Activated CD4-positive, alpha-beta T cell treated with anti-CD3 and anti-CD28 coated beads for 36 hours (primary cell): ENCODE measurements at regions not wholly inside any gene's neighbourhood (a gene's known extent, or its start where the extent isn't known, plus 50 kb on each side); places are given as distances from the start of the nearest gene placed in this dataset.

ENCODE experiments used
- ATAC-seq: fragments of 200-7000 bp; cut with Tn5 transposase; one replicate; pipeline ENCODE4 v1.10.0; 2021; ENCODE audit warnings: mild to moderate bottlenecking, moderate library complexity
- CTCF ChIA-PET: fragments of 350-600 bp; sonication (Branson Sonifier 250); formaldehyde crosslinking; loops from one replicate; lab custom pipeline; 2021; ENCODE audit warnings: antibody characterized with exemption; lab: Charles Lee
- POLR2A ChIA-PET: fragments of 350-600 bp; sonication (Branson Sonifier 250); formaldehyde crosslinking; loops from one replicate; lab custom pipeline; 2021; ENCODE audit warnings: antibody characterized with exemption, inconsistent platforms; lab: Charles Lee
- DNase-seq: peaks from one replicate; pipeline ENCODE4 v3.0.0-alpha.2; 2020
- H3K27ac Mint-ChIP-seq: one replicate; pipeline ENCODE4 v1.8.0; 2021; ENCODE audit warnings: mixed read lengths
- H3K27me3 Mint-ChIP-seq: one replicate; pipeline ENCODE4 v1.8.0; 2021; ENCODE audit warnings: mixed read lengths
- H3K36me3 Mint-ChIP-seq: one replicate; pipeline ENCODE4 v1.8.0; 2021; ENCODE audit warnings: low read depth, mixed read lengths
- H3K4me1 Mint-ChIP-seq: one replicate; pipeline ENCODE4 v1.8.0; 2021; ENCODE audit warnings: mixed read lengths
- H3K4me3 Mint-ChIP-seq: one replicate; pipeline ENCODE4 v1.8.0; 2021; ENCODE audit warnings: mild to moderate bottlenecking, moderate library complexity, mixed read lengths
- H3K9me3 Mint-ChIP-seq: one replicate; pipeline ENCODE4 v1.8.0; 2021; ENCODE audit warnings: low read depth, mixed read lengths
- intact Hi-C, 2 experiments: fragments of 100-400 bp; cut with DNase I in 1 of 2; cut with micrococcal nuclease in 1 of 2; formaldehyde crosslinking; loops; one replicate each; pipeline versions ENCODE4 v1.14.2 to v1.15.1; 2022 to 2024; cut with DNase I, micrococcal nuclease

DNA sequence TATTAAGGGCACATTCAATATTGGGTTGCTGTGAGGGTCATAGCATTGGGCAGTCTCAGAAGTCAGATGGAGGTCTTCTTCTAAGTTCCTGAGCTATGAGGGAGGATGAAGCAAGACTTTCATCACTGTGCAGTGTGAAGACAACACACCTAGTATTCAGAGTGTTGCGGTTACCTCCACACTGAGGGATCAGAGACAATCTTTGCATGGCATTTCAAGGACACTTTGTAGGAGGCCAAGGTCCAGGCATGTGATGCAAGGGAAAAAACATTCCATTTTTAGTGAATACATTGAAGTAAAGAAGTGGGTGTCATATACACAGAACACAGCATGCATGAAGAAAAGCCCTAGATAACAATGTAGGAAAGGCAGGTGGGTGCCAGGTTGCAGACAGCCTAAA lies 481.2 kb upstream of the DIPK2B start:
- no peak overlapping the region for H3K4me3 Mint-ChIP-seq
- no peaks in the 10 kb centered on the region for H3K4me1 Mint-ChIP-seq
- intact Hi-C loops, result no loop called here
- no peak for DNase-seq
- H3K9me3 Mint-ChIP-seq, result no peaks in the 10 kb centered on the region
- H3K27me3 Mint-ChIP-seq, result peaks cover 2% of the 10 kb centered on the region
- H3K27ac Mint-ChIP-seq, result no peak overlapping the region
- ChIA-PET POLR2A (no interaction called here), CTCF (no interaction called here)
- H3K36me3 Mint-ChIP-seq, result no peaks in the 10 kb centered on the region
- ATAC-seq, result no peak

DNA sequence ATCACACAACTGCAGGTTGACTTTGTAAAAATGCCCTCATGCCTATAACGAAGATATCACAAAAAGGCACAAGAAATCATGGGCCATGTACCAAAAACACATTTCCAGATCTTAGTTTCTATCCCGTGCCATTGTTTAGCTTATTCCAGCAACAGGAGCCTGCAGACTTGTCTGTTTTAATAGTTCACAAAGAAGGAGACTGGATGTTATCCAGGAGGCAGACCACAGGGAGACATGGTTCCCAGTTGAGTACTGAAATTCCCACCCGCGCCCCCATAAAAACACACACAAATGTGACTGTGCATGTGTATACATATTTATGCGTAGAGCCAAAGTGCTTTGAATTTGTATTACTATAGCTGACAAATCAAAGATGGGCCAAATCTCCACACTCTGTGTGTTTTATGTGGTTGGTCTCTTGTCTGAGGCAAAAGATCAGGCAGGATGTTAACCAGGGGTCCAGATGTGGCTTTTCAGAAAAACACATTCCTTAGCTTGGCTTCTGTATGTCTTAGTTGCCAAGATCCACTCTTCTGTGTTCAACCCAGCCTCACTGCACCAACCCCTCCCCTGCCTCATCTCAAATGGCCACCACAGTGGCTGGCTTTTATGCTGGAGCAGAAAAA lies 469.2 kb upstream of the DIPK2B start:
- Mint-ChIP-seq H3K27me3 (no peaks in the 10 kb centered on the region), H3K27ac (no peak overlapping the region), H3K4me3 (no peak overlapping the region), H3K4me1 (no peaks in the 10 kb centered on the region), H3K9me3 (peaks cover under 1% of the 10 kb centered on the region), H3K36me3 (no peaks in the 10 kb centered on the region)
- no peak for ATAC-seq
- DNase-seq, result no peak
- intact Hi-C loops, result no loop called here
- CTCF ChIA-PET, result no interaction called here
- POLR2A ChIA-PET, result no interaction called here

GRCh38 chrX:45668686-45669443 lies 468.2 kb upstream of the DIPK2B start:
- ChIA-PET POLR2A (no interaction called here), CTCF (no interaction called here)
- no peak overlapping the region for H3K27ac Mint-ChIP-seq
- H3K4me3 Mint-ChIP-seq, result no peak overlapping the region
- no peak for ATAC-seq
- no peak for DNase-seq
- intact Hi-C loops, result no loop called here
- H3K4me1 Mint-ChIP-seq, result no peaks in the 10 kb centered on the region
- no peaks in the 10 kb centered on the region for H3K9me3 Mint-ChIP-seq
- H3K27me3 Mint-ChIP-seq, result no peaks in the 10 kb centered on the region
- H3K36me3 Mint-ChIP-seq, result no peaks in the 10 kb centered on the region

- no peaks in the 10 kb centered on the region for H3K4me1 Mint-ChIP-seq
- no peaks in the 10 kb centered on the region for H3K36me3 Mint-ChIP-seq
- H3K27me3 Mint-ChIP-seq, result no peaks in the 10 kb centered on the region
- ChIA-PET POLR2A (no interaction called here), CTCF (interaction anchor here (0.7 kb wide), 1 partner anchor 15 kb away, joined by 4 read pairs; no protein-coding TSS in a partner anchor)
- DNase-seq (no peak), ATAC-seq (no peak)
- no peak overlapping the region for H3K4me3 Mint-ChIP-seq
- H3K27ac Mint-ChIP-seq, result no peak overlapping the region
- intact Hi-C loops, result no loop called here
- no peaks in the 10 kb centered on the region for H3K9me3 Mint-ChIP-seq
These were observed 467.0 kb upstream of the DIPK2B start for GRCh38 chrX:45667666-45668065.

DNA sequence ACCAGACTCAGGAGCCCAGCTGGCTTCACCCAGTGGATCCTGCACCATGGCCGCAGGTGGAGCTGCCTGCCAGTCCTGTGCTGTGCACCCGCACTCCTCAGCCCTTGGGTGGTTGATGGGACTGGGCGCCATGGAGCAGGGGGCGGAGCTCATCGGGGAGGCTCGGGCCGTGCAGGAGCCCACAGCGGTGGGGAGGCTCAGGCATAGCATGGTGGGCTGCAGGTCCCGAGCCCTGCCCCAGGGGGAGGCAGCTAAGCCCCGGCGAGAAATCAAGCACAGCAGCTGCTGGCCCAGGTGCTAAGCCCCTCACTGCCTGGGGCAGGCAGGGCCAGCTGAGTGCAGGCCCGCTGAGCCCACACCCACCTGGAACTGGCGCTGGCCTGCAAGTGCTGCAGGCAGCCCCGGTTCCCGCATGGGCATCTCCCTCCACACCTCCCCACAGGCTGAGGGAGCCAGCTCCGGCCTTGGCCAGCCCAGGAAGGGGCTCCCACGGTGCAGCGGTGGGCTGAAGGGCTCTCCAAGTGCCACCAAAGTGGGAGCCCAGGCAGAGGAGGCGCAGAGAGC lies 464.1 kb upstream of the DIPK2B start:
- intact Hi-C loops, result no loop called here
- CTCF ChIA-PET, result no interaction called here
- DNase-seq, result no peak
- Mint-ChIP-seq H3K4me1 (no peaks in the 10 kb centered on the region), H3K36me3 (no peaks in the 10 kb centered on the region), H3K27me3 (no peaks in the 10 kb centered on the region), H3K4me3 (no peak overlapping the region), H3K9me3 (no peaks in the 10 kb centered on the region), H3K27ac (no peak overlapping the region)
- ATAC-seq, result no peak
- POLR2A ChIA-PET, result no interaction called here

- ChIA-PET CTCF (no interaction called here), POLR2A (no interaction called here)
- Mint-ChIP-seq H3K36me3 (no peaks in the 10 kb centered on the region), H3K9me3 (no peaks in the 10 kb centered on the region), H3K27ac (no peak overlapping the region), H3K4me3 (no peak overlapping the region), H3K4me1 (no peaks in the 10 kb centered on the region), H3K27me3 (no peaks in the 10 kb centered on the region)
- ATAC-seq (no peak), DNase-seq (no peak)
- intact Hi-C loops, result no loop called here
These were observed 459.8 kb upstream of the DIPK2B start for GRCh38 chrX:45660477-45660876.

DNA sequence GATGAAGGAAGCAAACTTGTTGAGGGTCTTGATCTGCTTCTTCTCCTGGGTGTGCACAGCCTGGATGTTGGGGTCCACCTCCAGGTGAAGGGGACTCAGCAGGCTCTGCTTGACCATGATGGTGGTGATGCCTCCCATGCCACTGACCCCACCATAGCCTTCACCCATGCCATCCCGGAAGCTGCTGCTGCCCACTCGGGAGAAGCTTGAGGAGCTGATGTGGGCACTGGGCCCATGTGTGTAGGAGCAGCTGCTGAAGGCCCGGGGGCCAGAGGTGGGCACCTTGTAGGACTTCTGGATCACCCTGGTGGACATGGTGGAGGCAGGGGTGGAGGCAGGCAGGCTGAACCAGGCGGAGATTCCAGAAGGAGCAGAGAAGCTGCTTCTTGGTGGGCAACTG lies 432.7 kb upstream of the DIPK2B start:
- intact Hi-C loops, result no loop called here
- H3K27ac Mint-ChIP-seq, result no peak overlapping the region
- no peak for ATAC-seq
- H3K4me3 Mint-ChIP-seq, result no peak overlapping the region
- no peaks in the 10 kb centered on the region for H3K9me3 Mint-ChIP-seq
- CTCF ChIA-PET, result interaction anchor here (0.6 kb wide), 1 partner anchor 301 kb away, joined by 3 read pairs; no protein-coding TSS in a partner anchor
- POLR2A ChIA-PET, result no interaction called here
- peaks cover 5% of the 10 kb centered on the region for H3K27me3 Mint-ChIP-seq
- no peaks in the 10 kb centered on the region for H3K4me1 Mint-ChIP-seq
- H3K36me3 Mint-ChIP-seq, result no peaks in the 10 kb centered on the region
- no peak for DNase-seq

DNA sequence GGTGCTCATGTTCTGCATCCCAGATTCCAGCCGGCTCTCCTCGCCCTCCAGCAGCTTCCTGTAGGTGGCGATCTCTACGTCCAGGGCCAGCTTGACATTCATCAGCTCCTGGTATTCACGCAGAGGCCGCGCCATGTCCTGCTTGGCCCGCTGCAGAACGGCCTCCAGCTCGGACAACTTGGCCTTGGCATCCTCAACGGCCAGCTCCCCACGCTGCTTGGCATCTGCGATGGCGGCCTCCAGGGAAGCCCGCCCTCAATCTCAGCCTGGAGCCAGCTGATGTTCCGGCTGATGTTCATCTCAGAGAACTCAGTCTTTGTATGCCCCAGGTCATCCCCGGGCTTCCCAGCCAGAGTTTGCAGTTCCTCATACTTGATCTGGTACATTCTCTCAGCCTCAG lies 431.8 kb upstream of the DIPK2B start:
- Mint-ChIP-seq H3K4me3 (no peak overlapping the region), H3K27ac (no peak overlapping the region), H3K36me3 (no peaks in the 10 kb centered on the region), H3K27me3 (peaks cover 5% of the 10 kb centered on the region), H3K4me1 (no peaks in the 10 kb centered on the region), H3K9me3 (no peaks in the 10 kb centered on the region)
- ChIA-PET CTCF (no interaction called here), POLR2A (no interaction called here)
- intact Hi-C loops, result no loop called here
- no peak for DNase-seq
- no peak for ATAC-seq

DNA sequence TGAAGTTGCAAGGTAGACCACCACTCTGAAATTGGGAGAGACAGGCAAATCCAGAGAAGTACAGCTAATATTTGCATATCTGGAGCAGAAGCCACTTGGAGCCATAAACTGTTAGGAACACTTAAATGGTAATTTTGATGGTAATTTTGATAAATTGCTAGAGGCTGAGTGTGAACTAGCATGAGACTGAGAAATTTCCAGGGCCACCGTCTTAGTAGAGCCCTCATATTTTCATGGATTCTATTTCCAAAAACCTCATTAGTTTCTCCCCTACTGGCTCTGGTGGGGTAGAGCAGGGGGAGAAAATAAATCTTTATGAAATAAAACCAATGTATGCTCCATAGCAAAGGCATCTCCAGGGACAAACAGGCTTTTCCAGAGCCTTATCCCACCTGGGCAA lies 429.4 kb upstream of the DIPK2B start:
- no peaks in the 10 kb centered on the region for H3K36me3 Mint-ChIP-seq
- H3K27me3 Mint-ChIP-seq, result no peaks in the 10 kb centered on the region
- ChIA-PET CTCF (no interaction called here), POLR2A (no interaction called here)
- peaks cover 6% of the 10 kb centered on the region for H3K9me3 Mint-ChIP-seq
- no peak overlapping the region for H3K4me3 Mint-ChIP-seq
- H3K27ac Mint-ChIP-seq, result no peak overlapping the region
- intact Hi-C loops, result no loop called here
- ATAC-seq, result no peak
- no peaks in the 10 kb centered on the region for H3K4me1 Mint-ChIP-seq
- DNase-seq, result no peak

GRCh38 chrX:45628041-45628440 lies 427.4 kb upstream of the DIPK2B start:
- ChIA-PET CTCF (no interaction called here), POLR2A (no interaction called here)
- ATAC-seq, result no peak
- no peak for DNase-seq
- Mint-ChIP-seq H3K4me3 (no peak overlapping the region), H3K27me3 (no peaks in the 10 kb centered on the region), H3K4me1 (peaks cover 11% of the 10 kb centered on the region), H3K27ac (no peak overlapping the region), H3K36me3 (no peaks in the 10 kb centered on the region), H3K9me3 (peaks cover 6% of the 10 kb centered on the region)
- intact Hi-C loops, result no loop called here

DNA sequence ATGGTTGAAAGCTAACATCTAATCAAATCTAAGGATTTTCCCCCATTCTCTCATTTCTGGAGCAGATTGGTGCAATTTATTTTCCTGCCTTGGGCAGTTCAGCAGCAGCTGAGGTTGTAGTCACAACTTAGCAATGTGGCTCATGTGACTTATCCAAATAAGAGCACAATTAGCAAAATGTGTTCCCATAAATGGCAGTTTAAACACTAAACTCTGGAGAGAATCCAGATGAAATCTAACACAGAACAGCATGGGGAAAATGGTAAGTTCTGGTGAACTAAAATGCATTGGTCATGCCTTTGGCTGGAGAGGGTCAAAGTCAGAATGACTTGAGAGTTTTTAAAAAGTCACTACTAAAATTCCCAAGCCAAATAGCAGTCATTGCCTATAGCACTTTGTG lies 422.6 kb upstream of the DIPK2B start:
- CTCF ChIA-PET, result interaction anchor here (0.6 kb wide), 1 partner anchor 24 kb away, joined by 3 read pairs; no protein-coding TSS in a partner anchor
- DNase-seq (no peak), ATAC-seq (no peak)
- Mint-ChIP-seq H3K4me1 (peaks cover 30% of the 10 kb centered on the region), H3K27ac (no peak overlapping the region), H3K4me3 (no peak overlapping the region), H3K27me3 (no peaks in the 10 kb centered on the region), H3K9me3 (peaks cover 8% of the 10 kb centered on the region), H3K36me3 (peaks cover 6% of the 10 kb centered on the region)
- intact Hi-C loops, result loop anchor here (2.0 to 5.0 kb wide), 7 partner anchors 106 to 949 kb away; partner anchors contain the start of gene CHST7 (in 1 of the 2)
- POLR2A ChIA-PET, result no interaction called here

DNA sequence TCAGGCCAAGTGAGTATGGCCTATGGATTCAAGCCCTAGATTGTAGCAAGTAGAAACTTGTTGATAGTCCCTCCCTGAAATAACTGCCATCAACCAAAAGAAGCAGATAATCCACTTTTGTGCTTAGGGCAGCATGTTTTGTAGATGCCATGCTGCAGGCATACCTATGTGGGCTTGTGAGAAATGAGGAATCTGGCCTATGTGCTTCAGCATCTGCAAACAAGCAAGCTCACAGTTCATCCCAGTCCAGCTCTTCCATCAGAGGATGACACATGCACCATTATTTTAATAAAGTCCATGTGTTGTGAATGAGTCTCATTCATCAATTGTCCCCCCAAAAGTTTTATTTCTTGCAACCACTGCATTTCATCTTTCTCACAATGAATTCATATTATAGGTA lies 421.9 kb upstream of the DIPK2B start:
- Mint-ChIP-seq H3K4me3 (no peak overlapping the region), H3K4me1 (peaks cover 30% of the 10 kb centered on the region)
- no peak for ATAC-seq

More for the DNA sequence above, 421.9 kb upstream of the DIPK2B start:
- intact Hi-C loops, result loop anchor here (1.0 to 5.0 kb wide), 9 partner anchors 88 to 950 kb away; partner anchors contain the start of gene CHST7 (in 1 of the 2)
- no peak for DNase-seq
- Mint-ChIP-seq H3K27ac (peak overlapping the region; percentile 87), H3K27me3 (peaks cover 3% of the 10 kb centered on the region), H3K9me3 (peaks cover 11% of the 10 kb centered on the region), H3K36me3 (peaks cover 9% of the 10 kb centered on the region)
- ChIA-PET CTCF (interaction anchor here (1.1 to 1.4 kb wide), 2 partner anchors 87 to 786 kb away, joined by 3 to 4 read pairs; no protein-coding TSS in a partner anchor), POLR2A (interaction anchor here (0.6 to 0.8 kb wide), 3 partner anchors 15 to 186 kb away, joined by 3 to 7 read pairs (median 4); no protein-coding TSS in a partner anchor)
